HG03378 (cell line): ENCODE measurements at regions not wholly inside any gene's neighbourhood (a gene's known extent, or its start where the extent isn't known, plus 50 kb on each side); places are given as distances from the start of the nearest gene placed in this dataset.

Experiments used
- ATAC-seq: cut with Tn5 transposase; IDR thresholded peaks from one replicate; pipeline ENCODE4 v1.9.1; 2021; ENCODE audit warnings: mild to moderate bottlenecking, moderate library complexity; ENCODE audit not compliant: unreplicated experiment

- no peak for ATAC-seq
These were observed 160.6 kb upstream of the USP24 start for GRCh38 chr1:55375617-55376258.

GRCh38 chr1:55374801-55375616 lies 159.8 kb upstream of the USP24 start:
- ATAC-seq, result no peak

- no peak for ATAC-seq
These were observed 159.1 kb upstream of the USP24 start for GRCh38 chr1:55374216-55374615.

GRCh38 chr1:55369474-55369873 lies 154.3 kb upstream of the USP24 start:
- ATAC-seq, result no peak

GRCh38 chr1:55368698-55369097 lies 153.5 kb upstream of the USP24 start:
- no peak for ATAC-seq

GRCh38 chr1:55367273-55367672 lies 152.1 kb upstream of the USP24 start:
- no peak for ATAC-seq

GRCh38 chr1:55364216-55364615 lies 149.1 kb upstream of the USP24 start:
- ATAC-seq, result no peak

- ATAC-seq, result no peak
These were observed 148.1 kb upstream of the USP24 start for GRCh38 chr1:55363268-55363667.

GRCh38 chr1:55362558-55362957 lies 147.4 kb upstream of the USP24 start:
- no peak for ATAC-seq

GRCh38 chr1:55359611-55360010 lies 144.4 kb upstream of the USP24 start:
- ATAC-seq, result no peak

- no peak for ATAC-seq
These were observed 143.4 kb upstream of the USP24 start for GRCh38 chr1:55358581-55358980.

GRCh38 chr1:55355549-55355948 lies 140.4 kb upstream of the USP24 start:
- no peak for ATAC-seq

- ATAC-seq, result no peak
These were observed 138.8 kb upstream of the USP24 start for GRCh38 chr1:55353707-55354620.

- no peak for ATAC-seq
These were observed 137.6 kb upstream of the USP24 start for GRCh38 chr1:55352811-55353180.

GRCh38 chr1:55352080-55352810 lies 137.1 kb upstream of the USP24 start:
- no peak for ATAC-seq

GRCh38 chr1:55348356-55348755 lies 133.2 kb upstream of the USP24 start:
- ATAC-seq, result no peak

GRCh38 chr1:55347866-55348265 lies 132.7 kb upstream of the USP24 start:
- ATAC-seq, result no peak

GRCh38 chr1:55347041-55347440 lies 131.9 kb upstream of the USP24 start:
- no peak for ATAC-seq

GRCh38 chr1:55346586-55346985 lies 131.4 kb upstream of the USP24 start:
- ATAC-seq, result no peak

GRCh38 chr1:55339681-55340080 lies 124.5 kb upstream of the USP24 start:
- ATAC-seq, result no peak

GRCh38 chr1:55338448-55338820 lies 123.3 kb upstream of the USP24 start:
- no peak for ATAC-seq
